ENCODE measurements at regions not wholly inside any gene's neighbourhood (a gene's known extent, or its start where the extent isn't known, plus 50 kb on each side); places are given as distances from the start of the nearest gene placed in this dataset.

GRCh38 chr5:54680998-54681397, 163.4 kb downstream of the SNX18 start:
- ChIA-PET CTCF (no interaction called here), POLR2A (ENCODE audit: unreplicated experiment) (no interaction called here)
- H3K79me2 ChIP-seq (ENCODE audit: low read length): no peaks in the 10 kb centered on the region
- H3K36me3 ChIP-seq (ENCODE audit: low read depth, low read length): no peaks in the 10 kb centered on the region
- DNase-seq: no peak
- H3K4me1 ChIP-seq (ENCODE audit: insufficient read depth, low read length): no peaks in the 10 kb centered on the region
- TF ChIP-seq EZH2 (IDR thresholded peaks at IDR 0.05; ENCODE audit: low read length, unreplicated experiment) (no peak), CTCF (conservative IDR thresholded peaks at IDR 0.05; ENCODE audit: low read depth, low read length) (no peak), EZH2phosphoT487 (IDR thresholded peaks at IDR 0.05; ENCODE audit: borderline replicate concordance, low read length) (no peak)
- H3K9ac ChIP-seq (ENCODE audit: low read length): no peak overlapping the region
- H3F3A ChIP-seq (ENCODE audit: low read length, unreplicated experiment): no peaks in the 10 kb centered on the region
- ATAC-seq: no peak
- H2AFZ ChIP-seq (ENCODE audit: low read length): no peak overlapping the region
- no peaks in the 10 kb centered on the region for H3K9me3 ChIP-seq (ENCODE audit: low read length)
- no peak overlapping the region for H3K4me3 ChIP-seq (ENCODE audit: low read length)
- H3K27ac ChIP-seq (ENCODE audit: low read length): no peak overlapping the region
- no peaks in the 10 kb centered on the region for H3K9me2 ChIP-seq (replicated peaks; ENCODE audit: low read length)
- H3K4me2 ChIP-seq (ENCODE audit: low read length): no peak overlapping the region
- intact Hi-C loops (cut with micrococcal nuclease): no loop called here
- no TSS peak for BruUV-seq (replicated peaks)
- no peaks in the 10 kb centered on the region for H4K20me1 ChIP-seq (ENCODE audit: low read length)
- no peaks in the 10 kb centered on the region for H3K27me3 ChIP-seq (ENCODE audit: low read length)

GRCh38 chr5:54679686-54680085, 162.1 kb downstream of the SNX18 start:
- H3K4me1 ChIP-seq (ENCODE audit: insufficient read depth, low read length): no peaks in the 10 kb centered on the region
- BruUV-seq (replicated peaks): no TSS peak
- no peak overlapping the region for H2AFZ ChIP-seq (ENCODE audit: low read length)
- no peak overlapping the region for H3K4me3 ChIP-seq (ENCODE audit: low read length)
- ChIA-PET POLR2A (ENCODE audit: unreplicated experiment) (no interaction called here), CTCF (no interaction called here)
- intact Hi-C loops (cut with micrococcal nuclease): no loop called here
- ATAC-seq (no peak), DNase-seq (no peak)
- H3F3A ChIP-seq (ENCODE audit: low read length, unreplicated experiment): no peaks in the 10 kb centered on the region
- H3K9me3 ChIP-seq (ENCODE audit: low read length): no peaks in the 10 kb centered on the region
- H3K9ac ChIP-seq (ENCODE audit: low read length): no peak overlapping the region
- no peaks in the 10 kb centered on the region for H3K9me2 ChIP-seq (replicated peaks; ENCODE audit: low read length)
- no peaks in the 10 kb centered on the region for H3K36me3 ChIP-seq (ENCODE audit: low read depth, low read length)
- no peak for TF ChIP-seq EZH2 (IDR thresholded peaks at IDR 0.05; ENCODE audit: low read length, unreplicated experiment)
- TF ChIP-seq EZH2phosphoT487 (IDR thresholded peaks at IDR 0.05; ENCODE audit: borderline replicate concordance, low read length): no peak
- TF ChIP-seq CTCF (conservative IDR thresholded peaks at IDR 0.05; ENCODE audit: low read depth, low read length): no peak
- no peaks in the 10 kb centered on the region for H3K27me3 ChIP-seq (ENCODE audit: low read length)
- H3K27ac ChIP-seq (ENCODE audit: low read length): no peak overlapping the region
- no peak overlapping the region for H3K4me2 ChIP-seq (ENCODE audit: low read length)
- H3K79me2 ChIP-seq (ENCODE audit: low read length): no peaks in the 10 kb centered on the region
- H4K20me1 ChIP-seq (ENCODE audit: low read length): no peaks in the 10 kb centered on the region

- TF ChIP-seq EZH2phosphoT487 (IDR thresholded peaks at IDR 0.05; ENCODE audit: borderline replicate concordance, low read length) (no peak), EZH2 (IDR thresholded peaks at IDR 0.05; ENCODE audit: low read length, unreplicated experiment) (no peak), CTCF (conservative IDR thresholded peaks at IDR 0.05; ENCODE audit: low read depth, low read length) (no peak)
- ChIA-PET CTCF (no interaction called here), POLR2A (ENCODE audit: unreplicated experiment) (no interaction called here)
- ATAC-seq: no peak
- Histone ChIP-seq H3F3A (ENCODE audit: low read length, unreplicated experiment) (no peaks in the 10 kb centered on the region), H3K27me3 (ENCODE audit: low read length) (no peaks in the 10 kb centered on the region), H3K36me3 (ENCODE audit: low read depth, low read length) (no peaks in the 10 kb centered on the region), H3K79me2 (ENCODE audit: low read length) (no peaks in the 10 kb centered on the region), H4K20me1 (ENCODE audit: low read length) (no peaks in the 10 kb centered on the region), H3K27ac (ENCODE audit: low read length) (no peak overlapping the region), H3K9me2 (replicated peaks; ENCODE audit: low read length) (no peaks in the 10 kb centered on the region), H3K4me3 (ENCODE audit: low read length) (no peak overlapping the region), H3K4me2 (ENCODE audit: low read length) (no peak overlapping the region), H2AFZ (ENCODE audit: low read length) (no peak overlapping the region), H3K4me1 (ENCODE audit: insufficient read depth, low read length) (no peaks in the 10 kb centered on the region), H3K9me3 (ENCODE audit: low read length) (no peaks in the 10 kb centered on the region), H3K9ac (ENCODE audit: low read length) (no peak overlapping the region)
- intact Hi-C loops (cut with micrococcal nuclease): no loop called here
- no TSS peak for BruUV-seq (replicated peaks)
- DNase-seq: no peak
These were observed 161.2 kb downstream of the SNX18 start for GRCh38 chr5:54678737-54679136.
